OCI-LY1 (cell line): ENCODE measurements at regions not wholly inside any gene's neighbourhood (a gene's known extent, or its start where the extent isn't known, plus 50 kb on each side); places are given as distances from the start of the nearest gene placed in this dataset.

Experiments
- H2AFZ ChIP-seq: fragments of 200-600 bp; sonication (generic), shearing (Covaris generic); 2 replicates; pipeline ENCODE4 v1.6.0; 2014; ENCODE audit warnings: antibody characterized with exemption, mild to moderate bottlenecking, low read length
- H3F3A ChIP-seq: fragments of 200-600 bp; sonication (generic), shearing (Covaris generic); 2 replicates; pipeline ENCODE4 v1.6.0; 2014; ENCODE audit warnings: mild to moderate bottlenecking, antibody characterized with exemption, low read length, moderate library complexity; ENCODE audit not compliant: insufficient read depth
- H3K27ac ChIP-seq: fragments of 200-600 bp; sonication (generic); 2 replicates; pipeline ENCODE4 v1.5.1; 2014; ENCODE audit warnings: low read length, mixed run types, mild to moderate bottlenecking, low read depth; ENCODE audit not compliant: poor library complexity, severe bottlenecking
- H3K27me3 ChIP-seq: fragments of 200-600 bp; sonication (generic); 2 replicates; pipeline ENCODE4 v1.6.0; 2014; ENCODE audit warnings: antibody characterized with exemption, mild to moderate bottlenecking, low read length, moderate library complexity; ENCODE audit not compliant: insufficient read depth
- H3K36me3 ChIP-seq: fragments of 200-600 bp; sonication (generic); 2 replicates; pipeline ENCODE4 v1.6.1; 2014; ENCODE audit warnings: mild to moderate bottlenecking, antibody characterized with exemption, low read length, moderate library complexity, mixed read lengths; ENCODE audit not compliant: insufficient read depth
- H3K4me1 ChIP-seq: fragments of 200-600 bp; sonication (generic); 2 replicates; pipeline ENCODE4 v1.5.1; 2014; ENCODE audit warnings: mild to moderate bottlenecking, low read length, moderate library complexity; ENCODE audit not compliant: insufficient read depth, severe bottlenecking
- H3K4me2 ChIP-seq: fragments of 200-600 bp; sonication (generic), shearing (Covaris generic); 2 replicates; pipeline ENCODE4 v1.6.1; 2014; ENCODE audit warnings: low read length
- H3K4me3 ChIP-seq: fragments of 200-600 bp; sonication (generic); 2 replicates; pipeline ENCODE4 v1.5.1; 2014; ENCODE audit warnings: low read length, low read depth, mild to moderate bottlenecking, mixed read lengths; ENCODE audit not compliant: poor library complexity, severe bottlenecking
- H3K79me2 ChIP-seq: fragments of 200-600 bp; shearing (Covaris generic); 2 replicates; pipeline ENCODE4 v1.6.1; 2016; ENCODE audit warnings: mixed run types, low read length, mixed read lengths; ENCODE audit not compliant: insufficient read depth
- H3K9ac ChIP-seq: fragments of 200-600 bp; sonication (generic), shearing (Covaris generic); 2 replicates; pipeline ENCODE4 v1.6.1; 2014; ENCODE audit warnings: mild to moderate bottlenecking, low read length, mixed read lengths
- H3K9me2 ChIP-seq: fragments of 200-600 bp; sonication (generic), shearing (Covaris generic); 2 replicates; pipeline ENCODE4 v1.6.1; 2014; ENCODE audit warnings: low read depth, mild to moderate bottlenecking, low read length, mixed read lengths
- H3K9me3 ChIP-seq: fragments of 200-600 bp; shearing (Covaris generic); 2 replicates; pipeline ENCODE4 v1.6.1; 2014; ENCODE audit warnings: low read length, mixed read lengths
- H4K20me1 ChIP-seq: fragments of 200-600 bp; sonication (generic), shearing (Covaris generic); 2 replicates; pipeline ENCODE4 v1.6.0; 2016; ENCODE audit warnings: mild to moderate bottlenecking, low read length; ENCODE audit not compliant: insufficient read depth
- CTCF ChIP-seq: fragments of 200-600 bp; sonication (generic), shearing (Covaris generic); IDR thresholded peaks from 2 replicates; pipeline ENCODE4 v1.5.1; 2017; ENCODE audit warnings: mild to moderate bottlenecking, antibody characterized with exemption, low read length, moderate library complexity, mixed read lengths
- EZH2 ChIP-seq: fragments of 200-600 bp; sonication (generic), shearing (Covaris generic); IDR thresholded peaks from 2 replicates; pipeline ENCODE4 v1.8.0; 2017; ENCODE audit warnings: borderline replicate concordance, mixed run types, mild to moderate bottlenecking, antibody characterized with exemption, low read length, moderate library complexity, mixed read lengths

GRCh38 chr3:16810593-16811367 lies 74.0 kb upstream of the PLCL2 start:
- TF ChIP-seq CTCF (no peak), EZH2 (no peak)
- Histone ChIP-seq H3K4me3 (no peak overlapping the region), H3F3A (no peaks in the 10 kb centered on the region), H3K36me3 (no peaks in the 10 kb centered on the region), H3K4me1 (no peaks in the 10 kb centered on the region), H3K27me3 (no peaks in the 10 kb centered on the region), H2AFZ (no peak overlapping the region), H3K79me2 (no peaks in the 10 kb centered on the region), H3K9me2 (no peaks in the 10 kb centered on the region), H3K4me2 (no peak overlapping the region), H4K20me1 (no peaks in the 10 kb centered on the region), H3K9ac (no peak overlapping the region), H3K27ac (no peak overlapping the region), H3K9me3 (no peaks in the 10 kb centered on the region)

- no peaks in the 10 kb centered on the region for H3K79me2 ChIP-seq
- no peak overlapping the region for H3K4me2 ChIP-seq
- no peaks in the 10 kb centered on the region for H3K36me3 ChIP-seq
- no peaks in the 10 kb centered on the region for H3K4me1 ChIP-seq
- no peaks in the 10 kb centered on the region for H3K9me3 ChIP-seq
- H4K20me1 ChIP-seq, result no peaks in the 10 kb centered on the region
- H3F3A ChIP-seq, result no peaks in the 10 kb centered on the region
- H3K27me3 ChIP-seq, result no peaks in the 10 kb centered on the region
- H2AFZ ChIP-seq, result no peak overlapping the region
- TF ChIP-seq EZH2 (no peak), CTCF (no peak)
- no peak overlapping the region for H3K9ac ChIP-seq
- H3K4me3 ChIP-seq, result no peak overlapping the region
- H3K27ac ChIP-seq, result no peak overlapping the region
- H3K9me2 ChIP-seq, result no peaks in the 10 kb centered on the region
Observed at GRCh38 chr3:16811950-16812349, 72.8 kb upstream of the PLCL2 start.

GRCh38 chr3:16813336-16813735 lies 71.4 kb upstream of the PLCL2 start:
- Histone ChIP-seq H3K27me3 (no peaks in the 10 kb centered on the region), H3K36me3 (no peaks in the 10 kb centered on the region), H3K9ac (no peak overlapping the region), H3F3A (no peaks in the 10 kb centered on the region), H3K4me2 (no peak overlapping the region), H3K27ac (no peak overlapping the region), H3K79me2 (no peaks in the 10 kb centered on the region), H3K4me3 (no peak overlapping the region), H3K9me3 (no peaks in the 10 kb centered on the region), H4K20me1 (no peaks in the 10 kb centered on the region), H2AFZ (no peak overlapping the region), H3K4me1 (no peaks in the 10 kb centered on the region), H3K9me2 (no peaks in the 10 kb centered on the region)
- TF ChIP-seq CTCF, result no peak
